GM21723 (cell line): ENCODE measurements at regions not wholly inside any gene's neighbourhood (a gene's known extent, or its start where the extent isn't known, plus 50 kb on each side); places are given as distances from the start of the nearest gene placed in this dataset.
A peak's percentile ranks its signal among the peaks of the same experiment; 100 is the strongest.

ENCODE experiments used
- ATAC-seq: cut with Tn5 transposase; IDR thresholded peaks from one replicate; pipeline ENCODE4 v1.9.1; 2021; ENCODE audit warnings: mild to moderate bottlenecking, moderate library complexity; ENCODE audit not compliant: unreplicated experiment

DNA sequence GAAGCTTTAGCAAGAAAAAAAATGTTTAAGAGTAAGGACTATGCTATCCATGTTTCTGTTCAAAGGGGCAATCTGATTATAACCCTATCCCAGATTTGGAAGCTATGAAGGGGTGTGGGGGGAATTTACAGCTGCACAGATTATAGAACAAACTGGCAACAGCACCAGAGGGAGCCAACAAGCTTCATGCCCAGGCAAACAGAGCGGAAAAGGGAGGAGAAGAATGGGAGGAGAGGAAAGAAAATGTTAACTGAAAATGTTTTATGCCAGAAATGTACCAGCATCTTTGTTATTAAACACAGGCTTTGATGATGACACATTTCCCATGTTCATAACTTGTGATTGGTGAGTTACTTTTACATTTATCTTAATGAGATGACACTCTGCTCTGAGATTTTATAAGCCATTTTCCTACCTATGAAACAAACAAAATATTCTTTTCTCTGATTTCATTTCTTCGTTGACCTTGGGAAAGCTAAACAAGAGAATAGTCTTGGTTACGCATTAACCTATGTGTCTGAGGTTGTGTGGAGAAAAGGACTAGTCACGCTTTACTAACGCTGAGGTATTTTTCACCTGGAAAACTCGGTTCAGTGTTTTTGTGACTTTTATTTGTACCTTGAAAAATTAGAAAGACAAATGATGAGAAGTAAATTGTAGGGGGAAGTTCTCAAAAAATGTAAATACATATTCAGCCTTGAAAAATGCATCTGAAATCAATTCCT is 235.8 kb upstream of the MIR17HG start:
- no peak for ATAC-seq

DNA sequence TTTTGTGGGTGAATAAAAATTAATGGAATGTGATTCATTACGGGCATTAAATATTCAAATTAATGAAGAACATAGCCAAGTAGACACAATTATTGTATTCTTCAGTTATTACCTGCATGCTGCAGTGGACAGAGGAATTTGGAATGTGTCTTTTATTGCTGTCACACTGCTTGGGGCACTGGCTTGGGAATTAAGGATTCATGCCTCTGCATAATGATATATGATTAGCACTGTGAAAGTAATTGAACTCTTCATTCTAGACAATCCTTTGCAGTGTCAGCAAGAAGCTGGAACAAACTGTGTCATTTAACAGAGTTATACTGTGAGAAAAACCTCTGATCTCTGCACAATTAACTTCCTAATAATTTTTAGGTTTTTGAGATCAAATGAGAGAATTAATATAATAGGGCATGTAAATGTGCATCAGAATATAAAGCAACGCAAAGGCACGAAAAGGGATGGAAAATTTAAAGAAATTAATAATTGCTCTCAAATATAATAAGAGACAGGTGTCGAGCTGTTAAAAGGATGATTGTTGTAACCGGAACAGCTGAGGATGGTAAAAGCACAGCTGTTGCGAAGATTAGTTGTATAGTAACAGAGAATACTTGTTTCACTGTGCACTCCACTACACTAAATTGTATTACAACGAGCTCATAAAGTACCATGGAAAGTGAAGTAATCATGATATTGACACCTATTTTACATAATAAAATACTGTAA is 235.1 kb upstream of the MIR17HG start:
- no peak for ATAC-seq

DNA sequence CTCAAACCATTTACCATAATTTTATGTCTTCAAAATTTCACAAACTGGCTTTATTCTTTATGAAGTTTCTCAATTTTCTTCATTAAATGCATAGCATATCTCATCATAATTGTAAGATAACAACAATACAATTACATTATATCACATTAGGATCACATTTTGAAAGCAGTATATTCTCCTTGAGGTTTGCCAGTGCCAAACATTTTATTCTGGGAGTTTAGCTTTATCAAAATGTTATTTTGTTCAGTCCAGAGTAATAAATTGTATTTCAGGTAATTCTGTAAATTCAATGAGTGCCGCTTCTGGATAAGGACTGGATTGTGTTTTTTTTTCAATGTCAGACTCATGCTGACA is 234.6 kb upstream of the MIR17HG start:
- no peak for ATAC-seq

DNA sequence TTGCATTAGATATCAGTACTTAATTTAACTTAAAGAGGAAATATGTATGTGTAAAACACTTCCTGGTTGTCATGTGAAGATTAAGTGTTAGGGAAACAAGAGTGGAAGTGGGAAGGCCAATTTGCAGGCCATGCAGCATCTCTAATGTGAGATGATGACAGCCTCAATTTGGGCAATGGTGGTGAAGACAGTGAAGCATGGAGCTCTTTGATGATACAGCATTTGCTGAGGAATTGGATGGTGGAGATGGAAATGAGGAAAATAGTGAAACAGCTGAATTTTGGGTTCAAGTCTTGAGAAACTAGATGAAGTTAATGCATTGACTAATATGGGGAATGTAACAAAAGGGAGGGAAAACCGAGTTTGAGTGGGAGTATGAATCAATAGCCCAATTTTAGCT is 231.7 kb upstream of the MIR17HG start:
- ATAC-seq = no peak

DNA sequence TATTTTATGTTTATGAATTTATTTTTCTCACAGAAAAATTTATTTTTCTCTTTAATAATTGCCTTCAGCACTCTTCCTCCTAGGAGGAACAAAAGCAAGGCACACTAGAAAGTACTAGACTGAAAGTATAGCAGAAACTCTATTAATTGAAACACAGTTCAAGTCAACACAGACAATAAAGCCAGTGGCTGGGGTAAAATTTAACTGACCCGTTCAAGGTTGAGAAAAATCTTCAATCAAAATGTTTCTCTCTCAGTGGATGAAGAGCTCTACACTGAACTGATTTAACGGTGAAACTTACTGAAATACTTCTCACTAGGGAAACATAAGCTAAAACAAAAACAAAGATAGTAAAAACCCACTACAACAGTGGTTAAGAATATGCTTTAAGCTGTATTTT is 230.1 kb upstream of the MIR17HG start:
- no peak for ATAC-seq

DNA sequence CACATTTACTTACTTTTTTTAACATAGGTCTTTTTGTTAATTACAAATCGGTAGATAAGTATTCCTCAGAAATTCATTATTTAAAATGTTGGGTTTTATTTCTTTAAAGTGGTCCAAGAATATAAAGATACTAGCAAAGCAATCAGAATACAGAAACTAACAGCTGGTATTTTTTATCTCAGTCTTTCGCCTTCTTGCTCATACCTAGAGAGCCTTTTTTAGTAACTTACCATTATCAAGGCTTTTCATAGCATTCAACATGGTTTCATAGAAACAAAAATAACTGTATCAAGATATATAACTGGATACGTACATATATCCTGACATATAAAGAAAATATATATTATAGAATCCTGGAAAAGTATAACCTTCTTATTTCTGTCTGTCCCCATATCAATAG is 227.8 kb upstream of the MIR17HG start:
- no peak for ATAC-seq

DNA sequence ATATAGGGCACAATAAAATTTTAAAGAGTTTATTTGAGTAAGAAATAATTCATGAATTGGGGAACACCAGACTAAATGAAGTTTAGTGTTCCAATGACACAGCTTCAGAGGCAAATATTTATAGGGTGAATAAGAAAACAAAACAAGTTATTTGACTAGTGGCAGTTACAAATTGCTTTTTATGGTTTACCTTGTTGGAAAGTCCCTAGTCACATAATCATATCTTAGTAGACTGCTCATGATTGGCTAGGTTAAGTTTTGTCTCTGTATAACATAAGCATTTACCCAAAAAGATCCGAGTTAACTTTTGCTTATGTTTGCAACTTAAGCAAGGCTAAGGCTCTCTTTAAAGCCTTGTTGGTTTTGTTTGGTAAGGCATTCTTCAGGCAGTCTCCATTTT is 224.7 kb upstream of the MIR17HG start:
- no peak for ATAC-seq

DNA sequence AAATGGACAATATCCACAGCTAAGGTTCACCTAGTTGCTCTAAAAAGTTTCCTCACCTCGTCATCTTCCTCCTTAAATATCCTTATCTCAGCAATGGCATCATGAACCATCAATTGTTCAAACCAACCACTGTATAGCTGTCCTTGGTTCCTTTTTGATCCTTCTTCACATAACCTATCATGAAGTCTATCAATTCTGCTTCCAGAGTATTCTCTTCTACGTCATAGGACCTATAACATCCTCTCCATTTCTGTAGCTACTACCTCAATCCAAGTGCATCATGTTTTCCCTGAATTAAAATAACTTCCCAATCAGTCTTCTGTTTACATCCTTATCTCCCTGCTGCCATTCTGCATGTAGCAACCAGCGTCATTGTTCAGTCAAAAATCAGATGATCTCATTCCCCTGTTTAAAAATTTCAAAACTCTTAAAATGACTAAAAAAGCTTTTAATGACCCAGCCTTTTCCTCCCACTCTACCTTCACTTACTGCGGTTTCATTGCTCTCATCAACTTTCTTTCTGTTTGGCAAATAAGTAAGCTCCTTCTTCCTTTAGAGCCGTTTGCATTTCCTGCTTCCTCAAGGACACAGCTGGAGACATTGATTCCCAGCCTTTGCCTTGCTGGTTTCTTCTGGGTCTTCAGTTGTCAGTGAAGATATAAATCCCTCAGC is 223.9 kb upstream of the MIR17HG start:
- no peak for ATAC-seq

DNA sequence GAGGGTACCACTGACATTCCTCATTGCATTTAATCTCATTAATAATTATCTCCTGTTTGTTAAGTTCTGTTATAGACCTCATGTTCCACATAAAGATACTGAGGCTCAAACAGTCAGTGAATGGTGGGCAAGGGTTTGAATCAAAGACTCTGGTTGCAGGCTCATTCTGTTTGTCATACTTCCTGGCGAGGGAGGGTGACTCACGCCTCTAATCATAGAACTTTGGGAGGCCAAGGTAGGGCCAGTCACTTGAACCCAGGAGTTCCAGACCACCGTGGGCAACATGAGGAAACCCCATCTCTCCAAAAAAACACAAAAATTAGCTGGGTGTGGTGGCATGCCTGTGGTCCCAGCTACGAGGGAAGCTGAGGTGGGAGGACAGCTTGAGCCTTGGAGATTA is 220.7 kb upstream of the MIR17HG start:
- no peak for ATAC-seq

DNA sequence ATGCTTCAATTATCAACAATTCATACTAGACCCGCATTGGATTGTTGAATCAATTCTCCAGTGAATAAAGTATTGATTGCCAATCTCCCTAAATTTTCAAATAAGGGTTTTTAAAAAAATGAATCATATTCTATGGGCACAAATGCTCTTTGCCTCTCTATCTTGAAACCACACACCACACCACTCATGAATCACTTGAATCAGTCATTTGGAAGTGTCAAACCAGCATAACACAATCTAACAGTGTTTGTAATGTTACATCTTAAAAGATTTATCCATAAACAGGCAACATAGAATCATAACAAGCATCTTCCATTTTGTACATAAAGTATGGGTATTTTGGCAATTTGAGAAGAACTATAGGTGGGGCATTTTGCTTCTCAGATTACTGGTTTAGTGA is 219.5 kb upstream of the MIR17HG start:
- ATAC-seq = no peak

DNA sequence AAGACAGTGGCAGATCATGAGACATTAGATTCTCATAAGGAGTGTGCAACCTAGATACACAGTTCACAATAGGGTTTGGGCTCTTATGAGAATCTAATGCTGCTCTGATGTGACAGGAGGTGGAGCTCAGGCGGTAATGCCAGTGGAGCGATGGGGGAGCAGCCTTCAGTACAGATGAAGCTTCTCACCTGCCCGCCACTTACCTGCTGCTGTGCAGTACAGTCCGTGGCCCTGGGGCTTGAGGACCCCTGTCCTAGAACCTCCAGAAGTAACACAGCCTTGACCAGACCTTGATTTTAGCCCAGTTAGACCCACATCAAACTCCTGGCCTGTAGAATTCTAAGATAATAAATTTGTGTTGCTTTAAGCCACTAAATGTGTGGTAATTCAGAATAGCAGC is 215.1 kb upstream of the MIR17HG start:
- no peak for ATAC-seq

DNA sequence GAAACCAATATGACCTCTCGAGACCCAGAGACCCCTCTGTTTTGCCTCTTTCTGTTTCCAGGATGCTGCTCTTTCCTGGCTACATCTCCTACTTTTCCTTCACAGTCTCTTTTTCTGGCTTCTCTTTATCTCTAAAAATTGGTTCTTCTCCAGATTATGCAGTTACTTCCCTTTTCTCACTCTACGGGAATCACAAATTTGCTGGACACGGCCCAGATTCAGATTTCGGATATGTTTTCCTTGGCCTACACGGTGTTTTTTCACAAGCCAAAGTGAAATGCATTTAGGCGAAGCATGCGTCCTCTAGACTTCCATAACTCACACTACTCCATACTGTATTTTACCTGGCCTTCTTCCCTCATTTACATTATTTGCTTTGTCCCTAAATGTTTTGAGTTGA is 214.7 kb upstream of the MIR17HG start:
- no peak for ATAC-seq

DNA sequence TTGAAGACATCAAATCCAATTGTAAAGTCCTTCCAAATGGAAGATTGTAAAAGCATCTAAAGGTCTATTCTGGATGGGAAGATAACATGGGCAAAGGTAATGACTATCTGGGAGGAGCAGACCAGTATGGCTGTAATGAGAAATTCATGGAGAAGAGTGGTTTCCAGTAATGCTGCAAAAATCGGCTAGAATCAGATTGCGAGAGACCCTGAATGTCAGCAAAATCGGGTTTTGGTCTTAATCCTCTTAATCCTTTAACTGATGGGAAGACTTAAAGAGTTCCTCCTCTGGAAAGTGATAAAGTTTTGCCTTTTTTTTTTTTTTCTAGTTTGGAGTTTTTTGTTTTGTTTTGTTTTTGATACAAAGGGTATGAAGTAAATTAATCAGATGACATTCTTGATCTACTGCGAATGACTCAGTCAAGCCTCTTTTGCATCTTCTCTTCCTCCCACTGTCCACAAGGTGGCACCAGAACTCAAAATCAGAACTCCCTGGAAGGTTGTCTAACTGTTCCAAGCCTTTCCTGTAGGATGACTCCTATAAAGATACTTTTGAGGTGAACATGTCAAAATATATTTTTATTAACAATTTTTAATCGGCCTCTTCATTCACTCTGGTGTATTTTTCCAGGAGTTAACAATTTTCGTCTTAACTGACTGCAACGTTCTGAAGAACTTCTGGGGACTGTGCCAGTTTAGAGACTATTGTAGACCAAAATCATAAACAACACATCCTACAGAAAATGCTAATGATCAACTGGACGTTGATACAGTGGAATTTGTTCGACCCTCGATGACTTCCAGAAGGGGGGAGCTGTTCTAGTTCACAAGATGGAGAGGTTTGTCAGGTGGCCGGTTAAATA is 213.3 kb upstream of the MIR17HG start:
- peak; percentile 78 for ATAC-seq

DNA sequence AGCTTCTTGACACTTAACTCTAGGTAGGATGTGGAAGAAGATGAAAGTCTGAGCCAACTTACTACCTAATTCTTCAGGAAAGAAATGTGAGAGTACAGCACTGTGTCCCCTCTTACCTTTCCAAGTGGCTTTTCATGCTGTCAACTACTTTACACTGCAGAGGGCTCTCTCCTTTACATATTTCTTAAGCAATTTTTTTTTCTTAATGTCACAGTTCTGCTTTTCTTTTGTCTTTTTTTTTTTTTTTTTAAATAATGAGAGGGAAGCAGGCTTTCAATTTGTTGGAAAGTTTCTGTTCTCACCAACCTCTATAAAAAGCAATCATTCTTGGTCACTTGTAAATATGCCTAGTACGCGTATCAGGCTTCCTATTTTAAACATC is 212.7 kb upstream of the MIR17HG start:
- ATAC-seq = peak; percentile 11

DNA sequence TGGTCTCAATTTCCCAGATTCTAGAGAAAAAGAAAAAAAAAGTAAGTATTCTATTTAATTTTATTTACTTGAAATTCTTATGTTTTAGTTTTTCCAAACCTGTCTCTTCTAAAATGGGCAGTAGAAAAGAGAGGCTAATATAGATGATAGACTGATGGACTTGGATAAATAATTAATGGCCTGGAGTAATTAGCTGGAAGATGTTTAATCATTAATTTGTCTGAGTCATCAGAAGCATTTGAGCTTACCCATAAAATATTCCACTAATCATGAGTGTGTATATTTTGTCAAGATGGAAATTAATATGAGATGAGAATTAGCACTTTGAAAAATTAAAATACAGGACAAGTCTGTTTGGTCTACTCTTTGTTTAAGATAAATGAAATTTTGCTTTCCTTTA is 212.1 kb upstream of the MIR17HG start:
- ATAC-seq = no peak

DNA sequence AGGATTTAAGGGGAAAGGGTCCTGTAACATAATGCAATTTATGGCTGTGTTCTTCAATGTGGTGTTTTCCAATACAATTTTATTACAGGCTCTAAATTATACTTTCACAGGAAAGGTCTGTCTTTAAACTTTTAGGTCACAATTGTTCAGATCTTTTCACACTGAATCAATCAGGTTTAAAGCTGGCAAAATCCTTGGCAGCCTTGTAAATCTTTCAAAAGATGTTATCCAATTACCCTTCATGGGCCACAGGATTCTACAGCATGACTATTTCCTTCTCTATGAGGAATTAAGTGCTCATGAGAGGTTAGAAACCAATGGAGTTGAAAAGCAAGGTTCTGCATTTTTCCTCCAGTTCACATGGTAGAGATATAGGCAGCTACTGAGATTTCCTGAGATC is 211.5 kb upstream of the MIR17HG start:
- ATAC-seq = no peak

DNA sequence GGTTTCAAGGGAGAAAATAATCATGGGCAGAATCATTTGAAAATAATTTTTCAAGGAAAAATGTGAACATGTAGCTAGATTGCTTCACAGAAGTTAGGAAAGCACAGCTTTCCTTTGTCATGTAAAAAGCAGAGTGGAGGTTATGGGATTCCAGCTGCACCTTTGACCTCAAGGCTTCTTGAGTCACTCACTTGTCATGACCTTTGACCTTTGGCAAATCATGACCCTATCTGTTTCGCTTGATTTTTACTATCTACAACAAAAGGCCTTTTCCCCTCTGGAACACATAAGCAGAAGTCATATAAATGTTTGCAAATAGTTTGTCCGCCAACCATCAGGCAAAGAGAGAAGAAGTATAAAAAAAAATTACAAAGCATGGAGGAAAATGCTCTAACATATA is 210.7 kb upstream of the MIR17HG start:
- no peak for ATAC-seq

DNA sequence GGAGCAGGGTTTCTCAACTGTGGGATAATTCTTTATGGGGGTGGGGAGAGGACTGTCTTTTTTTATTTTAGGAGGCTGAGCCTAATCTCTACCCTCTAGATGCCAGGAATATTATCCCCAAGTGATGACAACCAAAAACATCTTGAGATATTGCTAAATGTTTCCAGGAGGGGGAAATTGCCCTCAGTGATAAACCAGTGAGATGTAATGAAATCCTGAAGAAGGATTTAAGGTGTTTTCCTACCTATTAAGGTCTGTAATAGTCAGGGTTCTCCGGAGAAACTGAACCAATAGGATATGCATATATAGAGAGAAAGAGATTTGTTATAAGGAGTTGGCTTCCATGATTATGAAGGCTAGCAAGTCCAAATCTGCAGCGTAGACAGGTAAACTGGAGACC is 208.3 kb upstream of the MIR17HG start:
- ATAC-seq = no peak

DNA sequence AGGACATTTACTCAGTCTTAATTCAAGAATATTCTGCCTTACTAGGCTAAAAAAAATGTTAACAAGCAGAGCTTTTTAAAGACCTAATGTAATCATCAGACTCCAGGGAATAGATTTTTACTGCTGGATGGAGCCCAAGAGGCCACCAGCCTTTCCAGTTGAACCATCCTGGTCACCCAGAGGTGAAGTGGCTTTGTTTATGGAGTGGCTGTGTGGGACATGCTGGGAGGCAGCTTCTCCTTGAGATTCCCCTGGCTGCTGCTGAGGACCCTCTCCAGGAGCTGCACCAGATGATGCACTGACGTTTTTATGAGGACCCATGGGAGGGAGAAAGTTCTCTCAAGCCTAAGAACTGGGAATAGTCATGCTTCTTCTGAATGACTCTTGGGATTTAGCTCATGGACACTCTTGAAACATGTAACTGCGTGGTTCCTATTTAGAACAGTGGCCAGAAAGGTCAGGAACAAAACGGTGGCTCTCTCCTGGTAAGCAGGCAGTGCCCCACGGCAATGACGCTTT is 205.9 kb upstream of the MIR17HG start:
- ATAC-seq = no peak

DNA sequence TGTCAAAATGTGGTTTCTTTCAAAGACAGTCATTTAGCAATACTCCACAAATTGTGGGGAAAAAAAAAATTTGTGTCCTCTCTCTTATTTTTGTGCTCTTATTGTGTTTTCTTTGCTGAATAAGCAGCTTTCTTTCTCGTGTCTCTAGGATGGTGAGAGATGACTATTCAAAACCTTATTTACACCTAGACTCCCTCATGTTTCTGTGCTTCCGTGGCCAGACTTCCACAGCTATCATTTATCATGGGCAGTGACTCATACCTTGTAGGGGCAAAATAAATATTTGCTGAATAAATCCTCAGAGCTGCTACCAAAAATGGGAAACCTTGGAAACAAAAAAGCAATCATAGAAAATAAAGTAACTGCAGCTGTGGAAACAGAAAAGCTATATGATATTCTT is 204.9 kb upstream of the MIR17HG start:
- ATAC-seq = no peak

DNA sequence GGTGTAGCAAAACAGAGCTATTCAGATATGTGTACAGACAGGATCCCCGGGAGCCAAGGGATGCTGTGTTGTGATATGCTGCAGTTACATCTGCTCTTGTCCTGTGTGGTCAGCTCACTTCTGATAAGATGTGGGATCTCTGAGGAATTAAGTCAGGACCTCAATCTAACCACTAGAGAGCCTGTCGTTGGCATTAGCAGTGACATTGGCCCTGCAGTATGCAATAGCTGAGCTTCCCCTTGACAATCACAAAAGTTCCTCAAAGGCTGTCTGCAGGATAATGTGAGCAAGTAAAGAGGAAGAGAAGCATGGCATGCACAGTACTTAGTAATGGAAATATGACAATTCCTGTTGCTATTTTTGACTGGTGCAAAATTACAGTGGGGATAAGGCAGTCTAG is 203.4 kb upstream of the MIR17HG start:
- ATAC-seq = no peak
